Nephron (organoid): ENCODE measurements at regions not wholly inside any gene's neighbourhood (a gene's known extent, or its start where the extent isn't known, plus 50 kb on each side); places are given as distances from the start of the nearest gene placed in this dataset.
"Not testable (repeated sequence)": the region's sequence is repeated elsewhere in the genome, so short reads cannot be mapped to it uniquely, and the experiment has no call there.

Experiments
- H3K27ac Mint-ChIP-seq, 3 experiments: 2 replicates each; pipeline ENCODE4 v1.8.0; 2020; ENCODE audit warnings: mixed read lengths in 3 of 3, mild to moderate bottlenecking in 2 of 3, moderate library complexity in 1 of 3
- H3K27me3 Mint-ChIP-seq: 2 replicates; pipeline ENCODE4 v1.8.0; 2021; ENCODE audit warnings: low read depth, mild to moderate bottlenecking, moderate library complexity, mixed read lengths
- H3K36me3 Mint-ChIP-seq: 2 replicates; pipeline ENCODE4 v1.8.0; 2020; ENCODE audit warnings: low read depth, mixed read lengths
- H3K4me1 Mint-ChIP-seq: 2 replicates; pipeline ENCODE4 v1.8.0; 2020; ENCODE audit warnings: mixed read lengths
- H3K4me3 Mint-ChIP-seq, 3 experiments: 2 replicates each; pipeline ENCODE4 v1.8.0; 2020; ENCODE audit warnings: mild to moderate bottlenecking in 3 of 3, mixed read lengths in 3 of 3, moderate library complexity in 2 of 3
- H3K9me3 Mint-ChIP-seq: 2 replicates; pipeline ENCODE4 v1.8.0; 2020; ENCODE audit warnings: mixed read lengths
- TF ChIP-seq, protein P1 (sequence below), 3 experiments: fragments of 200-600 bp; sonication (generic); IDR thresholded peaks; one replicate each; pipeline ENCODE4 v1.5.0; 2021; ENCODE audit warnings: antibody characterized with exemption in 3 of 3; ENCODE audit not compliant: unreplicated experiment in 3 of 3

DNA sequence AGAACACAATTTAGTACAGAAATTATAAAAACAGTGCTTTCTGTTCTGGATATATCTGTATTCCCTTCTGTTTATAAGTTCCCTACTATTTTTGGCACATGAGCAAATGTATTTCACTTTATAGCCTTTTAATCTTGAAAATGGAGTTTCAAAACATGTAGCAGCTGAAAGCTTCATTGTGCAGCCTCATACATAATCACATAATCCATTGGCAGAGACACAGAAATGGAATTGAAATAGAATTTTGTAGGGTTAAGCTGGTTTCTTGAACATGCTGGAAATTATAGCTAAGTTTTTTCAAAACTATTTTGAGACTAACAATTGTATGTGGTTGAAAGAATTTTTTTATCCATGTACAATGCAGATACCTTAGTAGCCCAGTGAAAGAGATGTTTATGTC is 614.3 kb upstream of the MDGA2 start:
- Mint-ChIP-seq H3K27me3 (no peaks in the 10 kb centered on the region), H3K4me1 (no peaks in the 10 kb centered on the region), H3K27ac (no peak overlapping the region), H3K9me3 (peaks cover 8% of the 10 kb centered on the region), H3K36me3 (no peaks in the 10 kb centered on the region), H3K4me3 (no peak overlapping the region)
- TF ChIP-seq, protein P1, sequence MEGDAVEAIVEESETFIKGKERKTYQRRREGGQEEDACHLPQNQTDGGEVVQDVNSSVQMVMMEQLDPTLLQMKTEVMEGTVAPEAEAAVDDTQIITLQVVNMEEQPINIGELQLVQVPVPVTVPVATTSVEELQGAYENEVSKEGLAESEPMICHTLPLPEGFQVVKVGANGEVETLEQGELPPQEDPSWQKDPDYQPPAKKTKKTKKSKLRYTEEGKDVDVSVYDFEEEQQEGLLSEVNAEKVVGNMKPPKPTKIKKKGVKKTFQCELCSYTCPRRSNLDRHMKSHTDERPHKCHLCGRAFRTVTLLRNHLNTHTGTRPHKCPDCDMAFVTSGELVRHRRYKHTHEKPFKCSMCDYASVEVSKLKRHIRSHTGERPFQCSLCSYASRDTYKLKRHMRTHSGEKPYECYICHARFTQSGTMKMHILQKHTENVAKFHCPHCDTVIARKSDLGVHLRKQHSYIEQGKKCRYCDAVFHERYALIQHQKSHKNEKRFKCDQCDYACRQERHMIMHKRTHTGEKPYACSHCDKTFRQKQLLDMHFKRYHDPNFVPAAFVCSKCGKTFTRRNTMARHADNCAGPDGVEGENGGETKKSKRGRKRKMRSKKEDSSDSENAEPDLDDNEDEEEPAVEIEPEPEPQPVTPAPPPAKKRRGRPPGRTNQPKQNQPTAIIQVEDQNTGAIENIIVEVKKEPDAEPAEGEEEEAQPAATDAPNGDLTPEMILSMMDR (IDR thresholded peaks at IDR 0.05; ENCODE audit: unreplicated experiment in 3 of 3), result no peak

DNA sequence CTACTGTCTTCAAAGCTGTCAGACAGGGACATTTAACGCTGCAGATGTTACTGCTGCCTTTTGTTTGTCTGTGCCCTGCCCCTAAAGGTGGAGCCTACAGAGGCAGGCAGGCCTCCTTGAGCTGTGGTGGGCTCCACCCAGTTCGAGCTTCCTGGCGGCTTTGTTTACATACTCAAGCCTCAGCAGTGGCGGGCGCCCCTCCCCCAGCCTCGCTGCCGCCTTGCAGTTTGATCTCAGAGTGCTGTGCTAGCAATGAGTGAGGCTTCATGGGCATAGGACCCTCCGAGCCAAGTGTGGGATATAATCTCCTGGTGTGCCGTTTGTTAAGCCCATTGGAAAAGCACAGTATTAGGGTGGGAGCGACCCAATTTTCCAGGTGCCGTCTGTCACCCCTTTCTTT is 609.8 kb upstream of the MDGA2 start:
- H3K9me3 Mint-ChIP-seq, result peaks cover 26% of the 10 kb centered on the region
- H3K4me1 Mint-ChIP-seq, H3K27me3 Mint-ChIP-seq, H3K27ac Mint-ChIP-seq, H3K36me3 Mint-ChIP-seq, H3K4me3 Mint-ChIP-seq: not testable (repeated sequence)

DNA sequence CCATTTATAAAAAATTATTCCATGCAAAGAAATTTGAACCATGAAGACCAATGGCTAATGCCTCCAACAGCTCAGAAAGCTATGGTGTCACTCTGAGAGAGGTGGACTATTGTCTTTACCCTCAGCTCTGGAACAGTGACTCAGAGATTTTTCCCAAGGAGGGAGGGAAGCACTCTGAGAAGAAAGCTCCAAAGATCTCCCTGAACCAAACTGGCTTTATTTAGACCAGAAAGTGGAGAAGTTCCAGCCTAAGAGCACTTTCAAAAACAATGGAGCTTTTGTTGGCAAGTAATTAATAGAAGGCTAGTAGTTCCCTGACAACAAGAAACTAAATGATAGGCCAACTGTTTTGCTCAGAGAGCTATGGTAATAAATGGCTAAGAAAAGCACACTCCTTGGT is 599.9 kb upstream of the MDGA2 start:
- peaks cover 4% of the 10 kb centered on the region for H3K4me1 Mint-ChIP-seq
- peaks cover 8% of the 10 kb centered on the region for H3K9me3 Mint-ChIP-seq
- no peaks in the 10 kb centered on the region for H3K27me3 Mint-ChIP-seq
- H3K36me3 Mint-ChIP-seq, result no peaks in the 10 kb centered on the region
- H3K27ac Mint-ChIP-seq, result no peak overlapping the region
- H3K4me3 Mint-ChIP-seq, result no peak overlapping the region
- TF ChIP-seq, protein P1 (IDR thresholded peaks at IDR 0.05; ENCODE audit: unreplicated experiment in 3 of 3), result no peak

DNA sequence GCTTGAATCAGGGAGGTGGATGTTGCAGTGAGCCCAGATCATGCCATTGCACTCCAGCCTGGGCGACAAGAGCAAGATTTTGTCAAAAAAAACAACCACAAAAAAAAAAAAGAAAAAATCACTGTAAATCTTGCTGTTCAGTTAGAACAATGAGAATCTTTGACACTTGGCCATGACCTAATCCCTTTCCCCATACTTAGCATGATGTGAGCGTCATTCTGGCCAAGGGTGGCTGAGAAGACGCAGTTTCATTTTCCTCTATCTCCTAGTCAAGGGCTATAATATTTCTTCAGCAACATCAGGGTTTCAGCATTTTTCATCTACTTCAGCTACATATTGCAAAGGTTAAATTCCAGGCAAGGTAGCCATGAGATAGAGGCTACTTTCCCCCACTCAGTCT is 599.4 kb upstream of the MDGA2 start:
- Mint-ChIP-seq H3K4me1 (peaks cover 4% of the 10 kb centered on the region), H3K27me3 (no peaks in the 10 kb centered on the region), H3K4me3 (no peak overlapping the region), H3K9me3 (peaks cover 8% of the 10 kb centered on the region), H3K36me3 (no peaks in the 10 kb centered on the region), H3K27ac (no peak overlapping the region)
- TF ChIP-seq, protein P1 (IDR thresholded peaks at IDR 0.05; ENCODE audit: unreplicated experiment in 3 of 3), result no peak

DNA sequence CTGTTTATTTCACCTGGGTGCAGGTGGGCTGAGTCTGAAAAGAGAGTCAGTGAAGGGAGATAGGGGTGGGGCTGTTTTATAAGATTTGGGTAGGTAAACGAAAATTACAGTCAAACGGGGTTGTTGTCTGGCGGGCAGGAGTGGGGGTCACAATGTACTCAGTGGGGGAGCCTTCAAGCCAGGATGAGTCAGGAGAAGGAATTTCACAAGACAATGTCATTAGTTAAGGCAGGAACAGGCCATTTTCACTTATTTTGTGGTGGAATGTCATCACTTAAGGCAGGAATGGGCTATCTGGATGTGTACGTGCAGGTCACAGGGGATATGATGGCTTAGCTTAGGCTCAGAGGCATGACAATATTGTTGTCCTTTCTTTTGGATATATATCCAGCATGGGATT is 592.5 kb upstream of the MDGA2 start:
- not testable (repeated sequence) for H3K27me3 Mint-ChIP-seq, H3K4me3 Mint-ChIP-seq, H3K4me1 Mint-ChIP-seq

DNA sequence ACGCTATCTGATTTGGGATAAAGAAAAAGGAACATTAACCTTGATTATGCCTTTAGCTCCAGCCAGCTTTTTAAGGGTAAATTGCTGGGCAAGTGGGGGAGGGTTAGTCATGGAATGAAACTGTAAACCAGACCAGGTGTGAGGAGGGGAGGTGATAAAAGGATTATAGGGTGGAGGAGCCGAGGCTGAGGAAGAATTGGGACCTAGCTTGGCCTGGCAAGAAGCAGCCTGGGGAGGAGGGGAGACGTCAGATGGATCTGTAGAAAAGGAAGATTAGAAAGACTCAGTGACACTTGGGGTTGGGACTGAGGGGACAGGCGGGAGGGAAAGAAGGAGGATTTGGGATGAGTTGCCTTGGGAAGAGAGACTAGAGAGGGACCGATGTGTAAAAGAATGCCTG is 590.8 kb upstream of the MDGA2 start:
- H3K36me3 Mint-ChIP-seq, H3K27ac Mint-ChIP-seq, H3K27me3 Mint-ChIP-seq, H3K4me3 Mint-ChIP-seq, H3K4me1 Mint-ChIP-seq, H3K9me3 Mint-ChIP-seq: not testable (repeated sequence)

More for the DNA sequence above, 592.5 kb upstream of the MDGA2 start:
- H3K27ac Mint-ChIP-seq, H3K36me3 Mint-ChIP-seq, H3K9me3 Mint-ChIP-seq: not testable (repeated sequence)

DNA sequence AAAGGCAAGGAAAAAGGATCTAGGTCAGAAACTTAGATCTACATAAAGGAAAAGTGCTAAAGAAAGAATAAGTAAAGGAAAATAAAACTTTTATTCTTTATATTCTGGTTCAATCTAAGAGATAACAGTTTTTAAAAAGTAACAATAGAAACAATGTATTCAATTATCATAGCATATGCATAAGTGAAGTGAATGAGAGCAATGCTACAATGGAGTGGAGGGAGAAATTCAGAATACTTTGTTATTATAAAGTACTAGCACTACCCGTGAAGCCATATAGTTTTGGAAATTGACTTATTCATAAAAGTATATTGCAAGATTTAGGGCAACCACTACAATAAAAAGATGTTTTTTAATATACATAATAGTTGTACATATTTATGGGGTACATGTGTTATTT is 586.0 kb upstream of the MDGA2 start:
- no peak overlapping the region for H3K4me3 Mint-ChIP-seq
- no peaks in the 10 kb centered on the region for H3K4me1 Mint-ChIP-seq
- TF ChIP-seq, protein P1 (IDR thresholded peaks at IDR 0.05; ENCODE audit: unreplicated experiment in 3 of 3), result no peak
- no peaks in the 10 kb centered on the region for H3K36me3 Mint-ChIP-seq
- H3K27ac Mint-ChIP-seq, result no peak overlapping the region
- no peaks in the 10 kb centered on the region for H3K27me3 Mint-ChIP-seq
- H3K9me3 Mint-ChIP-seq, result no peaks in the 10 kb centered on the region

DNA sequence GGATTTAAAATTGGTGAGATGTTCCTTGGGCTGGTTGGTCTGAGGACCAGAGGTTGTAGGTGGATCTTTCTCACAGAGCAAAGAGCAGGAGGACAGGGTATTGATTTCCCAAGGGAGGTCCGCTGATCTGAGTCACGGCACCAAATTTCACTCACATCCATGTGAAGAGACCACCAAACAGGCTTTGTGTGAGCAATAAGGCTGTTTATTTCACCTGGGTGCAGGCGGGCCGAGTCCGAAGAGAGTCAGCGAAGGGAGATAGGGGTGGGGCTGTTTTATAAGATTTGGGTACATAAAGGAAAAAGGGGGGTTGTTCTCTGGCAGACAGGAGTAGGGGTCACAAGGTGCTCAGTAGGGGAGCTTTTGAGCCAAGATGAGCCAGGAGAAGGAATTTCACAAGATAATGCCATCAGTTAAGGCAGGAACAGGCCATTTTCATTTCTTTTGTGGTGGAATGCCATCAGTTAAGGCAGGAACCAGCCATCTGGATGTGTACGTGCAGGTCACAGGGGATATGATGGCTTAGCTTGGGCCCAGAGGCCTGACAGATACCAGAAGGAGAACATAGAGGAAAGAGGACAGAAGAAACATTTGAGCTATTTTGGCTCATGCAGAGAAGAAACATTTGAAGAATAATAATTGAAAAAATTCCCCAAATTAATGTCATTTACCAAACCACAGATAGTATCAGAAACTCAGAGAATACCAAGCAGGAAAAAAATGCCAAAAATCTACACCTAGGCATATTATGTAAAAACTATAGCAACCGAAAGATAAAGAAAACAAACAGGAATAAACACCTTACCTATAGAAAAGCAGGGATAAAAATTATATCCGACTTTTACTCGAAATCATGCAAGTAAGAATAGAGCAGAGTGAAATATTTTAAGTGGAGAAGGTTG is 585.2 kb upstream of the MDGA2 start:
- not testable (repeated sequence) for H3K27me3 Mint-ChIP-seq, H3K27ac Mint-ChIP-seq, H3K4me3 Mint-ChIP-seq, H3K36me3 Mint-ChIP-seq, H3K9me3 Mint-ChIP-seq, H3K4me1 Mint-ChIP-seq

DNA sequence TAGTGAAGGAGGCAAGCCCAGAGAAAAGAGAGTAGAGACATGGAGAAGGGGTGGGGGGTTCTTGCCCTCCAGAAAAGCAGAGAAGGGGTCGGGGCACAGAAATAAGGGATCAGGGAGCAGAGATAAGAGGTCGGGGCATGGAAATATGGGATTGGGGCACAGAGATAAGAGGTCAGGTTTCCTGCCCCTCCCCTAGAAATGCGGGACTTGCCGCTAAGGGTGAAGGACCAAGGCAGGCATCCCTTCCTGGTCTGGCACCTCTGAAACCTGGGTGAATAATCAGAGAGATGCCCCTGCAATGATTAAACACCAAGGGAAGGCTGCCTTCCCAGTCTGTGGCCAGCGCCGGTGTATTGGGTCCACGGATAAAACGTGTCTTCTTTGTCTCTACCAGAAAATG is 584.5 kb upstream of the MDGA2 start:
- H3K36me3 Mint-ChIP-seq, H3K4me3 Mint-ChIP-seq, H3K9me3 Mint-ChIP-seq, H3K27ac Mint-ChIP-seq, H3K27me3 Mint-ChIP-seq, H3K4me1 Mint-ChIP-seq: not testable (repeated sequence)

DNA sequence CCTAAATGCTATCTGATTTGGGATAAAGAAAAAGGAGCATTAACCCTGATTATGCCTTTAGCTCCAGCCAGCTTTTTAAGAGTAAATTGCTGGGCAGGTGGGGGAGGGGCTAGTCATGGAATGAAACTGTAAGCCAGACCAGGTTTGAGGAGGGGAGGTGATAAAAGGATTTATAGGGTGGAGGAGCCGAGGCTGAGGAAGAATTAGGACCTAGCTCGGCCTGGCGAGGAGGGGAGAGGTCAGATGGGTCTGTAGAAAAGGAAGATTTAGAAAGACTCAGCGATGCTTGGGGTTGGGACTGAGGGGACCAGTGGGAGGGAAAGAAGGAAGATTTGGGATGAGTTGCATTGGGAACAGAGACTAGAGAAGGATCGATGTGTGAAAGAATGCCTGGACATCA is 583.8 kb upstream of the MDGA2 start:
- not testable (repeated sequence) for H3K36me3 Mint-ChIP-seq, H3K4me1 Mint-ChIP-seq

DNA sequence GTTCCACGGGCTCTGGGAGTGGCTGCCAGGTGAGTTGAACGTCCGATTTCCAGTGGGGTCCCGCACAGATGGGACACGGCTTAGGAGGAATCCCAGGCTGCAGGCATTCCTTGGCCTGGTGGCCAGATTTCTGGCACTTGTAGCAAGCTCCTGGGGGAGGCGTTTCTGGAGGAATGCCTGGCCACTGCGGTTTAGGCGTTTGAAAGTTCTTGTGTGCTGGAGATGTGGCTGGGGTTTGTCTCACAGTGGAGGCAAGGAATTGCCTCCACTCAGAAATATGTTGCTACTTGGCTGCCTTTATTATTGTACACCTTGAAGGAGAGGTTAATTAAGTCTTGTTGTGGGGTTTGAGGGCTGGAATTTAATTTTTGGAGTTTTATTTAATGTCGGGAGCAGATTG is 583.3 kb upstream of the MDGA2 start:
- H3K27me3 Mint-ChIP-seq, result not testable (repeated sequence)

More for the DNA sequence above, 583.8 kb upstream of the MDGA2 start:
- not testable (repeated sequence) for H3K27ac Mint-ChIP-seq, H3K9me3 Mint-ChIP-seq, H3K27me3 Mint-ChIP-seq, H3K4me3 Mint-ChIP-seq

More for the DNA sequence above, 583.3 kb upstream of the MDGA2 start:
- H3K4me1 Mint-ChIP-seq, H3K36me3 Mint-ChIP-seq, H3K27ac Mint-ChIP-seq, H3K9me3 Mint-ChIP-seq, H3K4me3 Mint-ChIP-seq: not testable (repeated sequence)
